ENCODE measurements at regions not wholly inside any gene's neighbourhood (a gene's known extent, or its start where the extent isn't known, plus 50 kb on each side); places are given as distances from the start of the nearest gene placed in this dataset.

DNA sequence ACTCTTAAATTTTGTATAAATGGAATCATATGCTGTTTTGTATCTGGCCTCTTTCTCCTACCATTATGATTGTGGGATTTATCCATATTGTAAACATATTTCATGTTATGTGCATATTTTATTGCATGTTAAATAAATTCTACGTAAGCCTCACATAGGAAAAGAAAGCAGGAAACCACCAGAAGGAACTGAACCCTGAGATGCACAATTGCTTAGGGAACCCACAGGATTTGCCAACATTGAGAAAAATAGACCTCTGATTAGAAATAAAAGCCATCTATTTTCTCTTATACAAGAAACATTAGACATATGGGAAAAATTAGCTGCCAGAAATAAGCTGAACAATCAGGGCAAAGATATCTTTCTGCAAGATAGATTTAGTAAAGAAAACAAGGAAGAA lies 111.2 kb upstream of the CARMIL1 start:
- TF ChIP-seq EP300 (IDR thresholded peaks at IDR 0.05; ENCODE audit: borderline replicate concordance) (no peak), RAD21 (IDR thresholded peaks at IDR 0.05; ENCODE audit: low read depth) (no peak), CEBPB (IDR thresholded peaks at IDR 0.05) (no peak), TCF12 (IDR thresholded peaks at IDR 0.05; ENCODE audit: low read depth) (no peak)
